Gastroesophageal sphincter (tissue), 4 donors: ENCODE measurements at regions not wholly inside any gene's neighbourhood (a gene's known extent, or its start where the extent isn't known, plus 50 kb on each side); places are given as distances from the start of the nearest gene placed in this dataset.

Experiments used
- ATAC-seq: fragments of 150-250 bp; one replicate; pipeline ENCODE4 v1.9.1; 2016; ENCODE audit warnings: mild to moderate bottlenecking, moderate library complexity
- H3K27ac ChIP-seq, 4 donors: fragments of 200-600 bp; sonication (generic) in 3 of 4; 1 replicate in 3 of 4; 2 replicates in 1 of 4; pipeline ENCODE4 v1.5.1; 2016 to 2019
- H3K27me3 ChIP-seq: fragments of 200-600 bp; sonication (generic); one replicate; pipeline ENCODE4 v1.5.1; 2019
- H3K36me3 ChIP-seq, 2 donors: fragments of 200-600 bp; sonication (generic); one replicate each; pipeline ENCODE4 v1.5.1; 2019; ENCODE audit warnings: control low read depth in 1 of 2
- H3K4me1 ChIP-seq, 3 donors: fragments of 200-600 bp; sonication (generic); 1 replicate in 2 of 3; 2 replicates in 1 of 3; pipeline ENCODE4 v1.5.1; 2016 to 2019; ENCODE audit warnings: control low read depth in 2 of 3
- H3K4me3 ChIP-seq, 2 donors: fragments of 200-600 bp; sonication (generic); one replicate each; pipeline ENCODE4 v1.5.1; 2019; ENCODE audit warnings: mild to moderate bottlenecking in 1 of 2, moderate library complexity in 1 of 2
- H3K9me3 ChIP-seq, 3 donors: fragments of 200-600 bp; sonication (generic); one replicate each; pipeline ENCODE4 v1.5.1; 2017 to 2019; ENCODE audit warnings: control low read depth in 2 of 3
- EP300 ChIP-seq: sonication (generic); formaldehyde crosslinking; IDR thresholded peaks from one replicate; pipeline ENCODE4 v1.6.1; 2017; ENCODE audit warnings: antibody characterized with exemption, mild to moderate bottlenecking
- POLR2A ChIP-seq, 2 donors: fragments of 450-650 bp; IDR thresholded peaks; one replicate each; pipeline ENCODE4 v1.6.1; 2017; ENCODE audit warnings: antibody characterized with exemption in 2 of 2, mild to moderate bottlenecking in 2 of 2, moderate library complexity in 1 of 2
- POLR2AphosphoS5 ChIP-seq: sonication (generic); formaldehyde crosslinking; IDR thresholded peaks from one replicate; pipeline ENCODE4 v1.6.1; 2017; ENCODE audit warnings: antibody characterized with exemption
- WGBS, 2 donors: methylation state at CpG; one replicate each; pipeline ENCODE4 v1.1.5; 2018; ENCODE audit warnings: low coverage in 1 of 2; 5-methylcytosine and 5-hydroxymethylcytosine counted together
- TF ChIP-seq, protein P1 (sequence below), 4 experiments: fragments of 200-600 bp in 2 of 4; fragments of 450-650 bp in 2 of 4; sonication (generic) in 1 of 4; IDR thresholded peaks; one replicate each; pipeline ENCODE4 v1.5.1; 2017 to 2019; ENCODE audit warnings: antibody characterized with exemption in 4 of 4, mild to moderate bottlenecking in 2 of 4, moderate library complexity in 2 of 4

DNA sequence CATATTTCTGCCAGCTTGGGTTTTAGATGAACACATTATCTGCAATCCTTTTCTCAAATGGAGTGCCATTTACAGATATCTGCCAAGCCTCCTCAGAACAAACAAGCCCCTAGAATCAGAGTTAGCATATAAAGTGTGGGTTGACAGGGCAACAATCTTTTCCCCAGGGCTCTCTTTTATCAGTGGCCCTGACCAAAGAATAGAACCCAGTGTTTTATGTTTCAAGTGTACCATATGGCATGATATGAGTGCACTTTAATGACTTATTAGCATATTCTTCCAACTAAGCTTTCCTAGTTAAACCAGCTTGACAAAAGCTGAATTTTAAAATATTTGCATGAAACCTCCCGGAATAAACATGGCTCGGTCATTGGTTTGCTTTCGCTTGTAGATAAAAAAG, 57.3 kb downstream of the EVX1 start:
- no peaks in the 10 kb centered on the region for H3K36me3 ChIP-seq
- no peak for ATAC-seq
- no peaks in the 10 kb centered on the region for H3K4me1 ChIP-seq
- no peak overlapping the region for H3K4me3 ChIP-seq
- H3K27ac ChIP-seq: no peak overlapping the region
- H3K9me3 ChIP-seq: no peaks in the 10 kb centered on the region
- peaks cover 27% of the 10 kb centered on the region for H3K27me3 ChIP-seq
- TF ChIP-seq POLR2AphosphoS5 (no peak), POLR2A (IDR thresholded peaks at IDR 0.05) (no peak), EP300 (no peak)
- TF ChIP-seq, protein P1, sequence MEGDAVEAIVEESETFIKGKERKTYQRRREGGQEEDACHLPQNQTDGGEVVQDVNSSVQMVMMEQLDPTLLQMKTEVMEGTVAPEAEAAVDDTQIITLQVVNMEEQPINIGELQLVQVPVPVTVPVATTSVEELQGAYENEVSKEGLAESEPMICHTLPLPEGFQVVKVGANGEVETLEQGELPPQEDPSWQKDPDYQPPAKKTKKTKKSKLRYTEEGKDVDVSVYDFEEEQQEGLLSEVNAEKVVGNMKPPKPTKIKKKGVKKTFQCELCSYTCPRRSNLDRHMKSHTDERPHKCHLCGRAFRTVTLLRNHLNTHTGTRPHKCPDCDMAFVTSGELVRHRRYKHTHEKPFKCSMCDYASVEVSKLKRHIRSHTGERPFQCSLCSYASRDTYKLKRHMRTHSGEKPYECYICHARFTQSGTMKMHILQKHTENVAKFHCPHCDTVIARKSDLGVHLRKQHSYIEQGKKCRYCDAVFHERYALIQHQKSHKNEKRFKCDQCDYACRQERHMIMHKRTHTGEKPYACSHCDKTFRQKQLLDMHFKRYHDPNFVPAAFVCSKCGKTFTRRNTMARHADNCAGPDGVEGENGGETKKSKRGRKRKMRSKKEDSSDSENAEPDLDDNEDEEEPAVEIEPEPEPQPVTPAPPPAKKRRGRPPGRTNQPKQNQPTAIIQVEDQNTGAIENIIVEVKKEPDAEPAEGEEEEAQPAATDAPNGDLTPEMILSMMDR (IDR thresholded peaks at IDR 0.05): no peak
- 93 to 97% methylated on average over 3 of the region's 3 CpGs for WGBS, 2 donors

GRCh38 chr7:27300421-27300820, 57.8 kb downstream of the EVX1 start:
- no peak for ATAC-seq
- no peaks in the 10 kb centered on the region for H3K36me3 ChIP-seq
- TF ChIP-seq EP300 (no peak), POLR2A (IDR thresholded peaks at IDR 0.05) (no peak), POLR2AphosphoS5 (no peak)
- TF ChIP-seq, protein P1 (IDR thresholded peaks at IDR 0.05): no peak

DNA sequence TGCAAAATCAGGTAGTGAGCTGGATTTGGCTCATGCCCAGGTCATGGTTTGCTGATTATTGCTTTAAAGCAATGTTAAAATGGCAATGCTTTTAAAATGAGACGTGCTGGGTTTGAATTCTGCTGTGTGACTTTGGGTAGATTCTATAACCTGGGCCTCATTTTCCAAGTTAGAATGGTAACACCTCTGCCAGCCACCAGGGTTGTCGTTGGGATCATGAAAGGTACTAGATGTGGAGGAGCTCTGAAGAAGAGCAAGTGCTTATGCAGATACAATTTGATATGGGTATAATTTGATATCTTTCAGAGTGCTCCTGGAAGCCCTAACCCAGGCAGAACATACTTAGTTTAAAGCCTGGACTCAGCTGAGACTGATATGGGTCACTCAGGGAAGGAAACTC, 60.0 kb downstream of the EVX1 start:
- Histone ChIP-seq H3K4me1 (no peaks in the 10 kb centered on the region), H3K4me3 (no peak overlapping the region), H3K27ac (no peak overlapping the region), H3K27me3 (peaks cover 27% of the 10 kb centered on the region), H3K9me3 (no peaks in the 10 kb centered on the region), H3K36me3 (no peaks in the 10 kb centered on the region)
- 90 to 93% methylated on average over 2 of the region's 2 CpGs for WGBS, 2 donors
- no peak for ATAC-seq
- TF ChIP-seq POLR2AphosphoS5 (no peak), POLR2A (IDR thresholded peaks at IDR 0.05) (no peak), EP300 (no peak)
- TF ChIP-seq, protein P1 (IDR thresholded peaks at IDR 0.05): no peak

More at GRCh38 chr7:27300421-27300820, 57.8 kb downstream of the EVX1 start:
- Histone ChIP-seq H3K4me3 (no peak overlapping the region), H3K4me1 (no peaks in the 10 kb centered on the region), H3K27ac (no peak overlapping the region), H3K27me3 (peaks cover 27% of the 10 kb centered on the region), H3K9me3 (no peaks in the 10 kb centered on the region)
- WGBS, 2 donors: 77 to 79% methylated on average over 2 to 3 of the region's 3 CpGs

- WGBS, 2 donors: 30 to 31% methylated on average over 2 to 4 of the region's 5 CpGs
- ATAC-seq: no peak
- H3K4me3 ChIP-seq: no peak overlapping the region
- no peaks in the 10 kb centered on the region for H3K9me3 ChIP-seq
- no peak overlapping the region for H3K27ac ChIP-seq
- no peaks in the 10 kb centered on the region for H3K36me3 ChIP-seq
- no peaks in the 10 kb centered on the region for H3K4me1 ChIP-seq
- TF ChIP-seq POLR2AphosphoS5 (no peak), EP300 (no peak), POLR2A (IDR thresholded peaks at IDR 0.05) (no peak)
- TF ChIP-seq, protein P1 (IDR thresholded peaks at IDR 0.05): no peak
- peaks cover 27% of the 10 kb centered on the region for H3K27me3 ChIP-seq
Observed at GRCh38 chr7:27303026-27303425, 60.4 kb downstream of the EVX1 start.

GRCh38 chr7:27305854-27306253, 63.3 kb downstream of the EVX1 start:
- H3K9me3 ChIP-seq: no peaks in the 10 kb centered on the region
- H3K36me3 ChIP-seq: no peaks in the 10 kb centered on the region
- H3K4me3 ChIP-seq: no peak overlapping the region
- 86 to 87% methylated on average over 3 to 6 of the region's 6 CpGs for WGBS, 2 donors
- TF ChIP-seq POLR2A (IDR thresholded peaks at IDR 0.05) (no peak), POLR2AphosphoS5 (no peak), EP300 (no peak)
- H3K27me3 ChIP-seq: peaks cover 13% of the 10 kb centered on the region
- no peak overlapping the region for H3K27ac ChIP-seq
- no peak for ATAC-seq
- no peaks in the 10 kb centered on the region for H3K4me1 ChIP-seq
